ENCODE measurements at regions not wholly inside any gene's neighbourhood (a gene's known extent, or its start where the extent isn't known, plus 50 kb on each side); places are given as distances from the start of the nearest gene placed in this dataset.
A peak's percentile ranks its signal among the peaks of the same experiment; 100 is the strongest.

GRCh38 chr3:150255826-150256225 lies 152.3 kb upstream of the TSC22D2 start (continued):
- no peak for TF ChIP-seq TAF1 (IDR thresholded peaks at IDR 0.05; ENCODE audit: borderline replicate concordance, low read depth, low read length)

DNA sequence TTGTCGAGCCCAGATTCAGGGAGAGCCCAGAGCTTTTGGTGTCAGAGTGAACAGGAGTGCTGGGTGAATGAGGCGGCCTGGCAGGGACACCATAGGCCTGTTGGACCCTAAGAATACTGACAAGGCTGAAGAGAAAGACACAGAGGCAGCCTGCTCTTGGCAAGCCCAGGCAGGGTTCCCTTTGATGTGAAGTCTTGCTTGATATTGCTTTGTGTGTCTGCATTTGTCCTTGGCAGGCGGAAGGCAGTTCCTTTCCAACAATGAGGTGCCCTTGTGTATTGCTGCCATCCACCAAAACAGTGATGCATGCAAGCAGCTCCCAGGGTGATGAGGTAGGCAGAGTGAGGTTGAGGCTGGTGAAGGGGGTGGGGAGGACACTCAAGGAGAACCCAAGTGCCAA lies 152.7 kb upstream of the TSC22D2 start:
- 54% methylated on average over 3 of the region's 3 CpGs for WGBS (ENCODE audit: insufficient coverage, insufficient replicate concordance, low lambda C conversion rate, missing lambda C conversion rate)
- CTCF ChIA-PET = no interaction called here
- Histone ChIP-seq H3K9me3 (replicated peaks; ENCODE audit: control insufficient read depth, insufficient read depth, low read length) (no peaks in the 10 kb centered on the region), H3K36me3 (ENCODE audit: control insufficient read depth in 2 of 2, insufficient read depth in 2 of 2, low read length in 1 of 2) (no peaks in the 10 kb centered on the region), H3K9ac (ENCODE audit: control insufficient read depth, insufficient read depth, low read length) (no peak overlapping the region), H4K20me1 (ENCODE audit: control insufficient read depth, insufficient read depth) (no peaks in the 10 kb centered on the region), H3K79me2 (ENCODE audit: control insufficient read depth, insufficient read depth, low read length) (no peaks in the 10 kb centered on the region), H3K4me1 (ENCODE audit: control insufficient read depth, insufficient read depth, low read length) (no peaks in the 10 kb centered on the region), H3K4me3 (no peak overlapping the region), H3K4me2 (ENCODE audit: control insufficient read depth, insufficient read depth) (no peak overlapping the region), H3K27ac (ENCODE audit: control insufficient read depth, insufficient read depth) (no peak overlapping the region), H3K27me3 (replicated peaks in 1 of 2; ENCODE audit: control insufficient read depth in 2 of 2, insufficient read depth in 2 of 2, low read length in 1 of 2) (no peaks in the 10 kb centered on the region), H2AFZ (ENCODE audit: control insufficient read depth, low read depth, low read length) (no peak overlapping the region)
- POLR2A ChIA-PET = no interaction called here
- ATAC-seq (no peak; the same call in 2 of the 3 replicates), DNase-seq (ENCODE audit: low read depth, low spot score) (no peak), FAIRE-seq (no peak)
- intact Hi-C loops (cut with micrococcal nuclease; ENCODE audit: unreplicated experiment) = no loop called here
- BruUV-seq (replicated peaks) = no TSS peak
- SMC1A ChIA-PET (ENCODE audit: uncharacterized antibody, unreplicated experiment) = no interaction called here
- RAD21 ChIA-PET (ENCODE audit: unreplicated experiment) = no interaction called here
- TF ChIP-seq NR2C2 (IDR thresholded peaks at IDR 0.05; ENCODE audit: borderline replicate concordance, control insufficient read depth, insufficient read length, low read depth) = no peak
- in situ Hi-C loops (cut with MboI) = no loop called here

- TF ChIP-seq, protein P1, sequence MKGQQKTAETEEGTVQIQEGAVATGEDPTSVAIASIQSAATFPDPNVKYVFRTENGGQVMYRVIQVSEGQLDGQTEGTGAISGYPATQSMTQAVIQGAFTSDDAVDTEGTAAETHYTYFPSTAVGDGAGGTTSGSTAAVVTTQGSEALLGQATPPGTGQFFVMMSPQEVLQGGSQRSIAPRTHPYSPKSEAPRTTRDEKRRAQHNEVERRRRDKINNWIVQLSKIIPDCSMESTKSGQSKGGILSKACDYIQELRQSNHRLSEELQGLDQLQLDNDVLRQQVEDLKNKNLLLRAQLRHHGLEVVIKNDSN (IDR thresholded peaks at IDR 0.05; ENCODE audit: borderline replicate concordance, extremely low read length, insufficient read depth, low read depth, low read length) = peak; percentile 21
- TF ChIP-seq LARP7 (IDR thresholded peaks at IDR 0.05) (no peak), ASH2L (IDR thresholded peaks at IDR 0.05; ENCODE audit: borderline replicate concordance, low read depth) (no peak), SREBF2 (IDR thresholded peaks at IDR 0.05; ENCODE audit: low read length) (no peak), NBN (IDR thresholded peaks at IDR 0.05) (no peak), RAD51 (IDR thresholded peaks at IDR 0.05) (peak; percentile 61; the same call in 1 of the 2 replicates)
- TF ChIP-seq, protein P2, sequence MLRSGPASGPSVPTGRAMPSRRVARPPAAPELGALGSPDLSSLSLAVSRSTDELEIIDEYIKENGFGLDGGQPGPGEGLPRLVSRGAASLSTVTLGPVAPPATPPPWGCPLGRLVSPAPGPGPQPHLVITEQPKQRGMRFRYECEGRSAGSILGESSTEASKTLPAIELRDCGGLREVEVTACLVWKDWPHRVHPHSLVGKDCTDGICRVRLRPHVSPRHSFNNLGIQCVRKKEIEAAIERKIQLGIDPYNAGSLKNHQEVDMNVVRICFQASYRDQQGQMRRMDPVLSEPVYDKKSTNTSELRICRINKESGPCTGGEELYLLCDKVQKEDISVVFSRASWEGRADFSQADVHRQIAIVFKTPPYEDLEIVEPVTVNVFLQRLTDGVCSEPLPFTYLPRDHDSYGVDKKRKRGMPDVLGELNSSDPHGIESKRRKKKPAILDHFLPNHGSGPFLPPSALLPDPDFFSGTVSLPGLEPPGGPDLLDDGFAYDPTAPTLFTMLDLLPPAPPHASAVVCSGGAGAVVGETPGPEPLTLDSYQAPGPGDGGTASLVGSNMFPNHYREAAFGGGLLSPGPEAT (IDR thresholded peaks at IDR 0.05; ENCODE audit: low read depth) = no peak
- TF ChIP-seq, protein P3, sequence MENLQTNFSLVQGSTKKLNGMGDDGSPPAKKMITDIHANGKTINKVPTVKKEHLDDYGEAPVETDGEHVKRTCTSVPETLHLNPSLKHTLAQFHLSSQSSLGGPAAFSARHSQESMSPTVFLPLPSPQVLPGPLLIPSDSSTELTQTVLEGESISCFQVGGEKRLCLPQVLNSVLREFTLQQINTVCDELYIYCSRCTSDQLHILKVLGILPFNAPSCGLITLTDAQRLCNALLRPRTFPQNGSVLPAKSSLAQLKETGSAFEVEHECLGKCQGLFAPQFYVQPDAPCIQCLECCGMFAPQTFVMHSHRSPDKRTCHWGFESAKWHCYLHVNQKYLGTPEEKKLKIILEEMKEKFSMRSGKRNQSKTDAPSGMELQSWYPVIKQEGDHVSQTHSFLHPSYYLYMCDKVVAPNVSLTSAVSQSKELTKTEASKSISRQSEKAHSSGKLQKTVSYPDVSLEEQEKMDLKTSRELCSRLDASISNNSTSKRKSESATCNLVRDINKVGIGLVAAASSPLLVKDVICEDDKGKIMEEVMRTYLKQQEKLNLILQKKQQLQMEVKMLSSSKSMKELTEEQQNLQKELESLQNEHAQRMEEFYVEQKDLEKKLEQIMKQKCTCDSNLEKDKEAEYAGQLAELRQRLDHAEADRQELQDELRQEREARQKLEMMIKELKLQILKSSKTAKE (IDR thresholded peaks at IDR 0.05; ENCODE audit: low read depth, poor library complexity, severe bottlenecking) = no peak
- Histone ChIP-seq H3K4me2 (ENCODE audit: control insufficient read depth, insufficient read depth) (no peak overlapping the region), H3K36me3 (ENCODE audit: control insufficient read depth in 2 of 2, insufficient read depth in 2 of 2, low read length in 1 of 2) (no peaks in the 10 kb centered on the region), H3K4me3 (no peak overlapping the region), H3K79me2 (ENCODE audit: control insufficient read depth, insufficient read depth, low read length) (no peaks in the 10 kb centered on the region), H3K27me3 (replicated peaks in 1 of 2; ENCODE audit: control insufficient read depth in 2 of 2, insufficient read depth in 2 of 2, low read length in 1 of 2) (no peaks in the 10 kb centered on the region), H3K27ac (ENCODE audit: control insufficient read depth, insufficient read depth) (no peak overlapping the region), H4K20me1 (ENCODE audit: control insufficient read depth, insufficient read depth) (no peaks in the 10 kb centered on the region), H3K9me3 (replicated peaks; ENCODE audit: control insufficient read depth, insufficient read depth, low read length) (no peaks in the 10 kb centered on the region), H2AFZ (ENCODE audit: control insufficient read depth, low read depth, low read length) (no peak overlapping the region), H3K9ac (ENCODE audit: control insufficient read depth, insufficient read depth, low read length) (no peak overlapping the region), H3K4me1 (ENCODE audit: control insufficient read depth, insufficient read depth, low read length) (no peaks in the 10 kb centered on the region)
- no peak for DNase-seq (ENCODE audit: low read depth, low spot score)
- WGBS (ENCODE audit: insufficient coverage, insufficient replicate concordance, low lambda C conversion rate, missing lambda C conversion rate) = 53% methylated on average over 4 of the region's 4 CpGs
- ChIA-PET POLR2A (interaction anchor here (0.6 kb wide), 1 partner anchor 494 kb away, joined by 3 read pairs; no protein-coding TSS in a partner anchor), RAD21 (ENCODE audit: unreplicated experiment) (interaction anchor here (1.1 kb wide), 1 partner anchor 32 kb away, joined by 3 read pairs; no protein-coding TSS in a partner anchor), SMC1A (ENCODE audit: uncharacterized antibody, unreplicated experiment) (interaction anchor here (1.7 kb wide), 1 partner anchor 257 kb away, joined by 3 read pairs; no protein-coding TSS in a partner anchor), CTCF (interaction anchor here (1.2 kb wide), 1 partner anchor 30 kb away, joined by 3 read pairs; no protein-coding TSS in a partner anchor)
- FAIRE-seq = no peak
- in situ Hi-C loops (cut with MboI) = no loop called here
- no peak for ATAC-seq
- intact Hi-C loops (cut with micrococcal nuclease; ENCODE audit: unreplicated experiment) = no loop called here
- no TSS peak for BruUV-seq (replicated peaks)
Measured at GRCh38 chr3:150254309-150254708, 153.8 kb upstream of the TSC22D2 start.
